ENCODE measurements at regions not wholly inside any gene's neighbourhood (a gene's known extent, or its start where the extent isn't known, plus 50 kb on each side); places are given as distances from the start of the nearest gene placed in this dataset.
"Not testable (repeated sequence)": the region's sequence is repeated elsewhere in the genome, so short reads cannot be mapped to it uniquely, and the experiment has no call there.

DNA sequence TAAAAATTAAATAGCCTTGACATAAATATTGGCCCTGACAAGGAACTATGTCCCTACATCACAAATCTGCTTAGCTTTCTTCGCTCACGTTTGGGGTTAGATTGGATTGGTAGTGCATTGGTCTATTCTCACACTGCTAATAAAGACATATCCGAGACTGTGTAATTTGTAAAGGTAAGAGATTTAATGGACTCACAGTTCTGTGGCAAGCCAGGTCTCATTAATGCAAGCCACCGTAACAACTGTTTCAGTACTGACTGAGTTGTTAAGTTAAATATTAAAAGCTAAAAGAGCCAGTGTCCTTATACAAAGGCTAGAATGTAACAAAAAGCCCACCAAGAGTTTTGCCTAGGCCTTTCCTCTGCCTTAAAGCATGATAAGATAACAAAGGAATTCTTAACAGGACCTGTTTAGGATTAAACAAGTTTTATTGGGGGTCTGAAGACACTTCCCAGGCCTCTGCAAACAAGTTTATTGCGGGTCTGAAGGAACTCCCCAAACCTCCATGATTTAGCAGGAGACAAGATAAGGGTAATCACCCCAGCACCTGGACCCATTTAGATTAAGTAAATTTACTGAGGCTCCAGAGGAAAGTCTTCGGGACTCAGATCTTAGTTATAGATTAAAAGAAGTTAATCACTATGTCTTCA, 88.2 kb upstream of the PTGDR start:
- no peaks in the 10 kb centered on the region for H3K36me3 Mint-ChIP-seq (ENCODE audit: low read depth)
- TF ChIP-seq, protein P1, sequence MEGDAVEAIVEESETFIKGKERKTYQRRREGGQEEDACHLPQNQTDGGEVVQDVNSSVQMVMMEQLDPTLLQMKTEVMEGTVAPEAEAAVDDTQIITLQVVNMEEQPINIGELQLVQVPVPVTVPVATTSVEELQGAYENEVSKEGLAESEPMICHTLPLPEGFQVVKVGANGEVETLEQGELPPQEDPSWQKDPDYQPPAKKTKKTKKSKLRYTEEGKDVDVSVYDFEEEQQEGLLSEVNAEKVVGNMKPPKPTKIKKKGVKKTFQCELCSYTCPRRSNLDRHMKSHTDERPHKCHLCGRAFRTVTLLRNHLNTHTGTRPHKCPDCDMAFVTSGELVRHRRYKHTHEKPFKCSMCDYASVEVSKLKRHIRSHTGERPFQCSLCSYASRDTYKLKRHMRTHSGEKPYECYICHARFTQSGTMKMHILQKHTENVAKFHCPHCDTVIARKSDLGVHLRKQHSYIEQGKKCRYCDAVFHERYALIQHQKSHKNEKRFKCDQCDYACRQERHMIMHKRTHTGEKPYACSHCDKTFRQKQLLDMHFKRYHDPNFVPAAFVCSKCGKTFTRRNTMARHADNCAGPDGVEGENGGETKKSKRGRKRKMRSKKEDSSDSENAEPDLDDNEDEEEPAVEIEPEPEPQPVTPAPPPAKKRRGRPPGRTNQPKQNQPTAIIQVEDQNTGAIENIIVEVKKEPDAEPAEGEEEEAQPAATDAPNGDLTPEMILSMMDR (IDR thresholded peaks at IDR 0.05): no peak
- no peak for DNase-seq
- H3K27ac Mint-ChIP-seq: no peak overlapping the region
- no peak overlapping the region for H3K4me3 Mint-ChIP-seq
- H3K4me1 Mint-ChIP-seq (ENCODE audit: low read depth): no peaks in the 10 kb centered on the region
- no peaks in the 10 kb centered on the region; the same call in 1 of the 2 replicates for H3K9me3 Mint-ChIP-seq
- peaks cover 3% of the 10 kb centered on the region for H3K27me3 Mint-ChIP-seq (ENCODE audit: insufficient read depth)

DNA sequence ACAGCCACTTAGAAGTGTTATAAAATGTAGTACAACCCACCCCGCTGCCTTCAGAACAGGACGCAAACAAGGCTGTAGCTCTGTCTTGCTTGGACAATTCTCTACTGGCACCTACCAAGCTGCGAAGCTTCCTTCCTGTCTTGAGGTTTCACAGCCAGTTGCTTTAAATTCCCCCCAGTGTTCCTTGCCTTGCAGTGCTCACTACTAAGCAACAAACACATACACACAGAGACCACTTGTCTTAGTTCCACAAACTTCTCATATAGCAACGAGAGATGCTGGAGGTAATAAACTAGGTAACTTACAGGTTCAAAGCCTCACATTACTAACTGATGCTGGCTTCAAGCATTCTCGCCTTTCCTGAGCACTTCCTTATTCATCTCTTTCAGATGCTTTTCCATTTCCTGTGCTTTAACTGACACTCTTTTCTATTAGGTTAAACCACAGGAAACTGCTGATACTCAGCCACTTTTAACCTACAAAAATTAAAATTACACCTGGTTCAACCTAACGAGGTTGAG, 91.5 kb upstream of the PTGDR start:
- peaks cover 3% of the 10 kb centered on the region for H3K27me3 Mint-ChIP-seq (ENCODE audit: insufficient read depth)
- no peak overlapping the region for H3K4me3 Mint-ChIP-seq
- no peaks in the 10 kb centered on the region; the same call in 1 of the 2 replicates for H3K36me3 Mint-ChIP-seq (ENCODE audit: low read depth)
- H3K27ac Mint-ChIP-seq: no peak overlapping the region
- no peaks in the 10 kb centered on the region for H3K4me1 Mint-ChIP-seq (ENCODE audit: low read depth)
- no peak for DNase-seq
- peaks cover 19% of the 10 kb centered on the region for H3K9me3 Mint-ChIP-seq
- TF ChIP-seq, protein P1 (IDR thresholded peaks at IDR 0.05): no peak

DNA sequence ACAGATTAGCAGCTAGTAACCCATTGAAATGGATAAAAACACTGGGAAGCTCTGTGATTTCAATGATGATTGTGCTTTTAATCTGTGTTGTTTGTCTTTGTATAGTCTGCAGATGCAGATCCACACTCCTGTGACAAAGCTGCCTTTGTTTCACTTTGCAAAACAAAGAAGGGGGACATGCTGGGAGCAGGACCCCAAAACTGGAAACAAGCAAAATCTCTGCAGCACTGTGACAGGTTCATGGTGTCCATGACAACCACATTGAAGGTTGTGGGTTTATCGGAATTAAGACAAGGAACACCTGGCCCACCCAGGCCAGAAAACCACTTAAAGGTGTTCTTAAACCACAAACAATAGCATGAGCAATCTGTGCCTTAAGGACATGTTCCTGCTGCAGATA, 95.6 kb upstream of the PTGDR start:
- H3K27me3 Mint-ChIP-seq (ENCODE audit: insufficient read depth); H3K4me1 Mint-ChIP-seq (ENCODE audit: low read depth); H3K4me3 Mint-ChIP-seq; DNase-seq; H3K27ac Mint-ChIP-seq: not testable (repeated sequence)
- peaks cover 10% of the 10 kb centered on the region for H3K36me3 Mint-ChIP-seq (ENCODE audit: low read depth)
- H3K9me3 Mint-ChIP-seq: peaks cover 35% of the 10 kb centered on the region

DNA sequence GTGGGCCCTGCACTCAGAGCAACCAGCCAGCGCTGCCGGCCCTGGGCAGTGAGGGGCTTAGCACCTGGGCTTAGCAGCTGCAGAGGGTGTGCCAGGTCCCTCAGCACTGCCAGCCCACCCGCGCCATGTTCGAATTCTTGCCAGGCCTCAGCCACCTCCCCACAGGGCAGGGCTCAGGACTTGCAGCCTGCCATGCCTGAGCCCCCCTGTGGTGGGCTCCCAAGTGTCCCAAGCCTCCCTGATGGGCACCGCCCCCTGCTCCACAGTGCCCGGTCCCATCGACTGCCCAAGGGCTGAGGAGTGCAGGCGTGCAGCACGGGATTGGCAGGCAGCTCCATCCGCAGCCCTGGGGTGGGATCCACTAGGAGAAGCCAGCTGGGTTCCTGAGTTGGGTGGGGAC, 98.0 kb upstream of the NID2 start:
- TF ChIP-seq, protein P1 (IDR thresholded peaks at IDR 0.05): no peak
- Mint-ChIP-seq H3K27me3 (ENCODE audit: insufficient read depth) (peaks cover 7% of the 10 kb centered on the region), H3K4me3 (no peak overlapping the region), H3K27ac (no peak overlapping the region), H3K9me3 (peaks cover 27% of the 10 kb centered on the region), H3K36me3 (ENCODE audit: low read depth) (peaks cover 10% of the 10 kb centered on the region), H3K4me1 (ENCODE audit: low read depth) (no peaks in the 10 kb centered on the region)
- no peak for DNase-seq

DNA sequence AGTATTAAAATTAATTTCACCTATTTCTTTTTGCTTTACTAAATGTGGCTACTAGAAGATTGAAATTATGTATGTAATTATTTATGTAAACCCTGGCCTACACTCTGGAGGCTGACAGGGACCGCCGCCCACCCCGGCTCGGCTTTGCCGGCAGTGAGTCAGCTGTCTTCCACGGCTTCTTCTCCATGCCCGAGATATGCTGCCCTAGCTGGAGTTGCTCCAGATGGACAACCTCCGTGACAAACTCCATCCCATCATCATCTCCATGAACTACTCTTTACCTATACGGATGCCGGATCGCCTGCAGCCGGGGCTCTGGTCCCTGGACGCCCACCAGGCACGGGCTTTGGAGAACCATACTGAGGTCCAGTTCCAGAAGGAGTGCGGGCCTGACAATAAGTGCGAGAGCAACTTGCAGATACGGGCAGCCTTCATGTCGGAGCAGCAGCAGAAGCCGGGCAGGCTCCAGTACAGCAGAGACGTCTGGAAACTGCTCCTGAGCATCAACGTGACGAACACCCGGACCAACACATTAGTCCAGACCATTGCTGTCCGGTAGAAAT, 86.9 kb upstream of the NID2 start:
- H3K9me3 Mint-ChIP-seq: no peaks in the 10 kb centered on the region
- H3K36me3 Mint-ChIP-seq (ENCODE audit: low read depth): no peaks in the 10 kb centered on the region
- peaks cover 14% of the 10 kb centered on the region; the same call in 1 of the 2 replicates for H3K27me3 Mint-ChIP-seq (ENCODE audit: insufficient read depth)
- DNase-seq: no peak
- TF ChIP-seq, protein P1 (IDR thresholded peaks at IDR 0.05): no peak
- H3K4me3 Mint-ChIP-seq: no peak overlapping the region
- H3K4me1 Mint-ChIP-seq (ENCODE audit: low read depth): no peaks in the 10 kb centered on the region
- no peak overlapping the region for H3K27ac Mint-ChIP-seq

DNA sequence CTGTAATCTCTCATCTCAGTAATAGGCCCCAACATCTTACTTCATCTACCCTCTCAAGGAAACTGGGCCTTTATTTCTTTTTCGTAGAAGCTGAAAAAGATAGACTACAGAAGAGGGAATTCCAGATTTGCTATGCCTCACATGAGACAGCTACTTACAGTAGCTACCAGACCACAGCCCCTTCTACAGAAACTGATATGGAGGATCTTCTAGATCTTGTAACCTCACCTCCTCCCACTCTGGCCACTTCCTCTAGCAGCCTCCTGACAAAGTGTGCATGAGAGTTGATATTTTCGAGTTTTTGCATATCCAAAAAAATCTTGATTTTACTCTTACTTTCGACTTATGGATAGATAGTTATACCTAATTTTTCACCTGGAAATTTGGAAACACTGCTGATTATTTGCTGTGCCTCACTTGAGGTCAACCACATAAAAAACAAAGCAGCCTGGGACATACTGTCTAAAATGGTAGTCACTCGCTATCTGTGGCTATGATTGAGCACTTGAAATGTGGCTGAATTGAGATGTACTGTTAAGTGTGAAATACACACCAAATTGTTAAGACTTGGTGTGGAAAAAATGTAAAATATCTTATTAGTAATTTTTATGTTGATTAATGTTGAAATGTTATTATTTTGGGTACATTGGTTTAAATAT, 86.3 kb upstream of the NID2 start:
- no peaks in the 10 kb centered on the region for H3K9me3 Mint-ChIP-seq

More for the DNA sequence above, 86.3 kb upstream of the NID2 start:
- no peaks in the 10 kb centered on the region for H3K36me3 Mint-ChIP-seq (ENCODE audit: low read depth)
- DNase-seq: no peak
- H3K4me1 Mint-ChIP-seq (ENCODE audit: low read depth): no peaks in the 10 kb centered on the region
- no peak overlapping the region for H3K27ac Mint-ChIP-seq
- no peak overlapping the region for H3K4me3 Mint-ChIP-seq
- TF ChIP-seq, protein P1 (IDR thresholded peaks at IDR 0.05): no peak
- H3K27me3 Mint-ChIP-seq (ENCODE audit: insufficient read depth): peaks cover 20% of the 10 kb centered on the region; the same call in 1 of the 2 replicates
